Activated naive CD4-positive, alpha-beta T cell treated with anti-CD3 and anti-CD28 coated beads, Interleukin-2, amount 10 ng/mL, durations not matched to agents 7 days and 5 days (primary cell): ENCODE measurements at regions not wholly inside any gene's neighbourhood (a gene's known extent, or its start where the extent isn't known, plus 50 kb on each side); places are given as distances from the start of the nearest gene placed in this dataset.
"Not testable (repeated sequence)": the region's sequence is repeated elsewhere in the genome, so short reads cannot be mapped to it uniquely, and the experiment has no call there.

Experiments
- CTCF ChIA-PET: fragments of 350-600 bp; sonication (Branson Sonifier 250); formaldehyde crosslinking; loops from one replicate; lab custom pipeline; 2021; ENCODE audit warnings: antibody characterized with exemption; lab: Charles Lee
- DNase-seq: peaks from one replicate; pipeline ENCODE4 v3.0.0-alpha.2; 2020
- H3K27ac Mint-ChIP-seq: one replicate; pipeline ENCODE4 v1.8.0; 2021; ENCODE audit warnings: mild to moderate bottlenecking, moderate library complexity, mixed read lengths
- H3K27me3 Mint-ChIP-seq: one replicate; pipeline ENCODE4 v1.8.0; 2021; ENCODE audit warnings: mild to moderate bottlenecking, mixed read lengths
- H3K36me3 Mint-ChIP-seq: one replicate; pipeline ENCODE4 v1.8.0; 2021; ENCODE audit warnings: mixed read lengths
- H3K4me1 Mint-ChIP-seq: one replicate; pipeline ENCODE4 v1.8.0; 2021; ENCODE audit warnings: mixed read lengths
- H3K4me3 Mint-ChIP-seq: one replicate; pipeline ENCODE4 v1.8.0; 2021; ENCODE audit warnings: mild to moderate bottlenecking, moderate library complexity, mixed read lengths
- H3K9me3 Mint-ChIP-seq: one replicate; pipeline ENCODE4 v1.8.0; 2021; ENCODE audit warnings: mixed read lengths

- no peak for DNase-seq
- CTCF ChIA-PET, result no interaction called here
- Mint-ChIP-seq H3K27me3 (no peaks in the 10 kb centered on the region), H3K4me3 (no peak overlapping the region), H3K9me3 (peaks cover 2% of the 10 kb centered on the region), H3K4me1 (no peaks in the 10 kb centered on the region), H3K36me3 (no peaks in the 10 kb centered on the region), H3K27ac (no peak overlapping the region)
Measured at GRCh38 chr1:241447031-241447644, 72.4 kb downstream of the FH start.

GRCh38 chr1:241444836-241445235 lies 74.7 kb downstream of the FH start:
- CTCF ChIA-PET, result no interaction called here
- Mint-ChIP-seq H3K4me1 (no peaks in the 10 kb centered on the region), H3K36me3 (no peaks in the 10 kb centered on the region), H3K27me3 (no peaks in the 10 kb centered on the region), H3K4me3 (no peak overlapping the region), H3K27ac (no peak overlapping the region), H3K9me3 (peaks cover 2% of the 10 kb centered on the region)
- no peak for DNase-seq

GRCh38 chr1:241443561-241443960 lies 76.0 kb downstream of the FH start:
- DNase-seq, result no peak
- H3K4me1 Mint-ChIP-seq, result no peaks in the 10 kb centered on the region
- peaks cover 2% of the 10 kb centered on the region for H3K9me3 Mint-ChIP-seq
- no peaks in the 10 kb centered on the region for H3K27me3 Mint-ChIP-seq
- CTCF ChIA-PET, result no interaction called here
- no peak overlapping the region for H3K27ac Mint-ChIP-seq
- H3K36me3 Mint-ChIP-seq, result no peaks in the 10 kb centered on the region
- H3K4me3 Mint-ChIP-seq, result no peak overlapping the region

- CTCF ChIA-PET, result no interaction called here
Measured at GRCh38 chr1:241442686-241443085, 76.9 kb downstream of the FH start.

GRCh38 chr1:241440904-241441303 lies 78.7 kb downstream of the FH start:
- Mint-ChIP-seq H3K4me1 (no peaks in the 10 kb centered on the region), H3K27ac (no peak overlapping the region), H3K27me3 (no peaks in the 10 kb centered on the region), H3K9me3 (peaks cover 2% of the 10 kb centered on the region), H3K36me3 (no peaks in the 10 kb centered on the region), H3K4me3 (no peak overlapping the region)
- DNase-seq, result no peak
- CTCF ChIA-PET, result no interaction called here

More at GRCh38 chr1:241442686-241443085, 76.9 kb downstream of the FH start:
- Mint-ChIP-seq H3K4me3 (no peak overlapping the region), H3K27me3 (no peaks in the 10 kb centered on the region), H3K4me1 (no peaks in the 10 kb centered on the region), H3K36me3 (no peaks in the 10 kb centered on the region), H3K9me3 (peaks cover 2% of the 10 kb centered on the region), H3K27ac (no peak overlapping the region)
- no peak for DNase-seq

- DNase-seq, H3K9me3 Mint-ChIP-seq, H3K36me3 Mint-ChIP-seq, H3K27me3 Mint-ChIP-seq, H3K27ac Mint-ChIP-seq, H3K4me1 Mint-ChIP-seq, CTCF ChIA-PET, H3K4me3 Mint-ChIP-seq: not testable (repeated sequence)
Measured at GRCh38 chr1:241438686-241439085, 80.9 kb downstream of the FH start.

- H3K4me1 Mint-ChIP-seq, result no peaks in the 10 kb centered on the region
- H3K9me3 Mint-ChIP-seq, result no peaks in the 10 kb centered on the region
- H3K4me3 Mint-ChIP-seq, result no peak overlapping the region
- H3K27me3 Mint-ChIP-seq, result no peaks in the 10 kb centered on the region
- no peak for DNase-seq
- H3K27ac Mint-ChIP-seq, result no peak overlapping the region
- CTCF ChIA-PET, result no interaction called here
- H3K36me3 Mint-ChIP-seq, result no peaks in the 10 kb centered on the region
Measured at GRCh38 chr1:241432241-241432640, 75.2 kb upstream of the RGS7 start.

- peaks cover 22% of the 10 kb centered on the region for H3K27me3 Mint-ChIP-seq
- H3K36me3 Mint-ChIP-seq, H3K4me1 Mint-ChIP-seq, H3K4me3 Mint-ChIP-seq, DNase-seq, H3K9me3 Mint-ChIP-seq, CTCF ChIA-PET, H3K27ac Mint-ChIP-seq: not testable (repeated sequence)
Measured at GRCh38 chr1:241425091-241425490, 68.1 kb upstream of the RGS7 start.

GRCh38 chr1:241424480-241424971 lies 67.5 kb upstream of the RGS7 start:
- H3K27me3 Mint-ChIP-seq, result peaks cover 22% of the 10 kb centered on the region
- H3K36me3 Mint-ChIP-seq, result no peaks in the 10 kb centered on the region
- no peaks in the 10 kb centered on the region for H3K9me3 Mint-ChIP-seq
- H3K4me1 Mint-ChIP-seq, result peaks cover 2% of the 10 kb centered on the region
- no peak overlapping the region for H3K27ac Mint-ChIP-seq
- CTCF ChIA-PET, result no interaction called here
- no peak for DNase-seq
- no peak overlapping the region for H3K4me3 Mint-ChIP-seq

- Mint-ChIP-seq H3K4me1 (peaks cover 2% of the 10 kb centered on the region), H3K4me3 (peak overlapping the region; percentile 49), H3K27me3 (peaks cover 22% of the 10 kb centered on the region), H3K36me3 (no peaks in the 10 kb centered on the region), H3K9me3 (no peaks in the 10 kb centered on the region), H3K27ac (no peak overlapping the region)
- DNase-seq, result peak; percentile 27
- CTCF ChIA-PET, result no interaction called here
Measured at GRCh38 chr1:241423541-241424479, 66.8 kb upstream of the RGS7 start.

GRCh38 chr1:241422470-241422869 lies 65.5 kb upstream of the RGS7 start:
- no peaks in the 10 kb centered on the region for H3K9me3 Mint-ChIP-seq
- no peak for DNase-seq
- H3K36me3 Mint-ChIP-seq, result no peaks in the 10 kb centered on the region
- peaks cover 22% of the 10 kb centered on the region for H3K27me3 Mint-ChIP-seq
- no peak overlapping the region for H3K27ac Mint-ChIP-seq
- H3K4me3 Mint-ChIP-seq, result no peak overlapping the region
- CTCF ChIA-PET, result no interaction called here
- H3K4me1 Mint-ChIP-seq, result peaks cover 2% of the 10 kb centered on the region

- no peak overlapping the region for H3K27ac Mint-ChIP-seq
- H3K9me3 Mint-ChIP-seq, result no peaks in the 10 kb centered on the region
- peaks cover 2% of the 10 kb centered on the region for H3K4me1 Mint-ChIP-seq
- H3K36me3 Mint-ChIP-seq, result no peaks in the 10 kb centered on the region
- CTCF ChIA-PET, result no interaction called here
- DNase-seq, result no peak
- H3K27me3 Mint-ChIP-seq, result peaks cover 20% of the 10 kb centered on the region
- no peak overlapping the region for H3K4me3 Mint-ChIP-seq
Measured at GRCh38 chr1:241419986-241420385, 63.0 kb upstream of the RGS7 start.

GRCh38 chr1:241417258-241417657 lies 60.3 kb upstream of the RGS7 start:
- Mint-ChIP-seq H3K27me3 (no peaks in the 10 kb centered on the region), H3K9me3 (no peaks in the 10 kb centered on the region), H3K36me3 (no peaks in the 10 kb centered on the region), H3K4me1 (no peaks in the 10 kb centered on the region), H3K27ac (no peak overlapping the region), H3K4me3 (no peak overlapping the region)
- CTCF ChIA-PET, result no interaction called here
- no peak for DNase-seq

- DNase-seq, result no peak
- CTCF ChIA-PET, result no interaction called here
- H3K36me3 Mint-ChIP-seq, result no peaks in the 10 kb centered on the region
Measured at GRCh38 chr1:241413974-241414373, 57.0 kb upstream of the RGS7 start.

GRCh38 chr1:241413386-241413785 lies 56.4 kb upstream of the RGS7 start:
- CTCF ChIA-PET, result no interaction called here
- no peaks in the 10 kb centered on the region for H3K9me3 Mint-ChIP-seq
- no peak overlapping the region for H3K4me3 Mint-ChIP-seq
- H3K27me3 Mint-ChIP-seq, result no peaks in the 10 kb centered on the region
- no peaks in the 10 kb centered on the region for H3K4me1 Mint-ChIP-seq
- H3K36me3 Mint-ChIP-seq, result no peaks in the 10 kb centered on the region
- DNase-seq, result no peak
- H3K27ac Mint-ChIP-seq, result no peak overlapping the region

More at GRCh38 chr1:241413974-241414373, 57.0 kb upstream of the RGS7 start:
- no peak overlapping the region for H3K27ac Mint-ChIP-seq
- H3K9me3 Mint-ChIP-seq, result no peaks in the 10 kb centered on the region
- no peak overlapping the region for H3K4me3 Mint-ChIP-seq
- H3K4me1 Mint-ChIP-seq, result no peaks in the 10 kb centered on the region
- no peaks in the 10 kb centered on the region for H3K27me3 Mint-ChIP-seq
